ENCODE measurements at regions not wholly inside any gene's neighbourhood (a gene's known extent, or its start where the extent isn't known, plus 50 kb on each side); places are given as distances from the start of the nearest gene placed in this dataset.

GRCh38 chr4:19119904-19120560, 1098.5 kb upstream of the LCORL start:
- ATAC-seq: no peak
- no peak for TF ChIP-seq ZNF70 (CRISPR knock-in tag; IDR thresholded peaks at IDR 0.05)
- no peak for TF ChIP-seq ISL1 (CRISPR knock-in tag; IDR thresholded peaks at IDR 0.05)
- TF ChIP-seq ZFP30 (CRISPR knock-in tag; IDR thresholded peaks at IDR 0.05): no peak
- TF ChIP-seq TSHZ2 (CRISPR knock-in tag; IDR thresholded peaks at IDR 0.05): no peak
- TF ChIP-seq CSRNP3 (CRISPR knock-in tag; IDR thresholded peaks at IDR 0.05): no peak
- TF ChIP-seq POU6F1 (CRISPR knock-in tag; IDR thresholded peaks at IDR 0.05; ENCODE audit: borderline replicate concordance, low read depth): no peak
- no peak for TF ChIP-seq ARNTL (CRISPR knock-in tag; IDR thresholded peaks at IDR 0.05; ENCODE audit: borderline replicate concordance, low read depth)
- TF ChIP-seq RARB (CRISPR knock-in tag; IDR thresholded peaks at IDR 0.05): no peak
- TF ChIP-seq PATZ1 (CRISPR knock-in tag; IDR thresholded peaks at IDR 0.05; ENCODE audit: borderline replicate concordance): no peak
- TF ChIP-seq ZNF565 (CRISPR knock-in tag; conservative IDR thresholded peaks at IDR 0.05; ENCODE audit: low read depth): no peak
- TF ChIP-seq SNAI2 (CRISPR knock-in tag; IDR thresholded peaks at IDR 0.05): no peak
- no peak for TF ChIP-seq ZFP3 (CRISPR knock-in tag; IDR thresholded peaks at IDR 0.05)
- TF ChIP-seq ZNF8 (CRISPR knock-in tag; IDR thresholded peaks at IDR 0.05): no peak
- no peak for TF ChIP-seq BACH2 (CRISPR knock-in tag; IDR thresholded peaks at IDR 0.05; ENCODE audit: borderline replicate concordance)
- no peak for TF ChIP-seq ESRRG (CRISPR knock-in tag; IDR thresholded peaks at IDR 0.05)
- no peak for TF ChIP-seq GLIS3 (CRISPR knock-in tag; IDR thresholded peaks at IDR 0.05)

- no peak for ATAC-seq
- TF ChIP-seq BACH2 (CRISPR knock-in tag; IDR thresholded peaks at IDR 0.05; ENCODE audit: borderline replicate concordance) (no peak), ZC3H10 (CRISPR knock-in tag; IDR thresholded peaks at IDR 0.05) (no peak)
Observed at GRCh38 chr4:19117022-19117421, 1095.5 kb upstream of the LCORL start.

GRCh38 chr4:19104176-19104575, 1082.6 kb upstream of the LCORL start:
- ATAC-seq: no peak
- no peak for TF ChIP-seq ZC3H10 (CRISPR knock-in tag; IDR thresholded peaks at IDR 0.05)

GRCh38 chr4:19095491-19096046, 1074.0 kb upstream of the LCORL start:
- ATAC-seq: no peak
- TF ChIP-seq TOX (CRISPR knock-in tag; IDR thresholded peaks at IDR 0.05; ENCODE audit: borderline replicate concordance) (no peak), PPARA (CRISPR knock-in tag; IDR thresholded peaks at IDR 0.05; ENCODE audit: borderline replicate concordance) (no peak), ISL1 (CRISPR knock-in tag; IDR thresholded peaks at IDR 0.05) (no peak), ZNF8 (CRISPR knock-in tag; IDR thresholded peaks at IDR 0.05) (no peak), ZNF70 (CRISPR knock-in tag; IDR thresholded peaks at IDR 0.05) (no peak), ZC3H10 (CRISPR knock-in tag; IDR thresholded peaks at IDR 0.05) (no peak), ARNTL (CRISPR knock-in tag; IDR thresholded peaks at IDR 0.05; ENCODE audit: borderline replicate concordance, low read depth) (no peak), ZFP30 (CRISPR knock-in tag; IDR thresholded peaks at IDR 0.05) (no peak), PATZ1 (CRISPR knock-in tag; IDR thresholded peaks at IDR 0.05; ENCODE audit: borderline replicate concordance) (no peak), BACH2 (CRISPR knock-in tag; IDR thresholded peaks at IDR 0.05; ENCODE audit: borderline replicate concordance) (no peak), RARB (CRISPR knock-in tag; IDR thresholded peaks at IDR 0.05) (no peak), POU6F1 (CRISPR knock-in tag; IDR thresholded peaks at IDR 0.05; ENCODE audit: borderline replicate concordance, low read depth) (no peak), CSDC2 (CRISPR knock-in tag; IDR thresholded peaks at IDR 0.05) (no peak)

Measured in SK-N-SH treated with all-trans-retinoic acid at 6 μM for 48 hours (cell line).